H9 (cell line): ENCODE measurements at regions not wholly inside any gene's neighbourhood (a gene's known extent, or its start where the extent isn't known, plus 50 kb on each side); places are given as distances from the start of the nearest gene placed in this dataset.
"Not testable (repeated sequence)": the region's sequence is repeated elsewhere in the genome, so short reads cannot be mapped to it uniquely, and the experiment has no call there.

Source experiments
- DNase-seq: peaks from one replicate; pipeline ENCODE4 v3.0.0-alpha.2; 2017
- H2AFZ ChIP-seq: one replicate; pipeline ENCODE4 v1.6.1; 2013; ENCODE audit warnings: mild to moderate bottlenecking, low read length, control low read depth, moderate library complexity
- H2AK5ac ChIP-seq: 2 replicates; pipeline ENCODE4 v1.6.1; 2013; ENCODE audit warnings: low read length, control low read depth, mixed read lengths; ENCODE audit not compliant: insufficient read length
- H2BK120ac ChIP-seq: one replicate; pipeline ENCODE4 v1.6.1; 2013; ENCODE audit warnings: low read depth, mild to moderate bottlenecking, low read length, control low read depth, inconsistent platforms; ENCODE audit not compliant: poor library complexity, severe bottlenecking
- H2BK12ac ChIP-seq: 2 replicates; pipeline ENCODE4 v1.6.1; 2013; ENCODE audit warnings: low read length, control low read depth, mixed read lengths, low read depth; ENCODE audit not compliant: insufficient read length
- H2BK15ac ChIP-seq: 2 replicates; pipeline ENCODE4 v1.6.1; 2013; ENCODE audit warnings: low read depth, low read length, control low read depth
- H2BK20ac ChIP-seq: one replicate; pipeline ENCODE4 v1.6.1; 2013; ENCODE audit warnings: low read depth, mild to moderate bottlenecking, low read length, control low read depth, inconsistent platforms; ENCODE audit not compliant: poor library complexity, severe bottlenecking
- H2BK5ac ChIP-seq: 2 replicates; pipeline ENCODE4 v1.6.1; 2013; ENCODE audit warnings: low read length, control low read depth, mixed read lengths; ENCODE audit not compliant: insufficient read length
- H3K14ac ChIP-seq: 2 replicates; pipeline ENCODE4 v1.6.1; 2013; ENCODE audit warnings: low read length, control low read depth; ENCODE audit not compliant: insufficient read depth
- H3K18ac ChIP-seq: 2 replicates; pipeline ENCODE4 v1.6.1; 2013; ENCODE audit warnings: low read depth, mild to moderate bottlenecking, mixed read lengths, low read length, control low read depth; ENCODE audit not compliant: insufficient read length
- H3K23ac ChIP-seq: 2 replicates; pipeline ENCODE4 v1.6.1; 2013; ENCODE audit warnings: low read length, control low read depth, mixed read lengths, low read depth; ENCODE audit not compliant: insufficient read length
- H3K23me2 ChIP-seq: 2 replicates; pipeline ENCODE4 v1.6.1; 2013; ENCODE audit warnings: low read depth, mild to moderate bottlenecking, mixed read lengths, low read length, control low read depth; ENCODE audit not compliant: insufficient read length, poor library complexity, severe bottlenecking
- H3K27ac ChIP-seq: 2 replicates; pipeline ENCODE4 v1.5.1; 2013; ENCODE audit warnings: low read length, control low read depth, mixed read lengths, low read depth; ENCODE audit not compliant: insufficient read length
- H3K27me3 ChIP-seq: 2 replicates; pipeline ENCODE4 v1.6.1; 2013; ENCODE audit warnings: low read length, control low read depth, inconsistent platforms; ENCODE audit not compliant: insufficient read depth
- H3K4ac ChIP-seq: 2 replicates; pipeline ENCODE4 v1.6.1; 2013; ENCODE audit warnings: low read depth, mild to moderate bottlenecking, control low read depth, inconsistent platforms, low read length, moderate library complexity
- H3K4me1 ChIP-seq: 2 replicates; pipeline ENCODE4 v1.6.1; 2013; ENCODE audit warnings: low read length, control low read depth, inconsistent platforms; ENCODE audit not compliant: insufficient read depth
- H3K4me2 ChIP-seq: 2 replicates; pipeline ENCODE4 v1.6.1; 2013; ENCODE audit warnings: low read length, control low read depth, mixed read lengths; ENCODE audit not compliant: insufficient read length, insufficient read depth
- H3K56ac ChIP-seq: 2 replicates; pipeline ENCODE4 v1.6.1; 2013; ENCODE audit warnings: low read depth, mild to moderate bottlenecking, mixed read lengths, low read length, control low read depth; ENCODE audit not compliant: insufficient read length
- H3K79me1 ChIP-seq: 2 replicates; pipeline ENCODE4 v1.6.1; 2013; ENCODE audit warnings: low read depth, mild to moderate bottlenecking, moderate library complexity, low read length, control low read depth, inconsistent platforms; ENCODE audit not compliant: insufficient read depth, poor library complexity, severe bottlenecking
- H3K79me2 ChIP-seq: 2 replicates; pipeline ENCODE4 v1.6.1; 2013; ENCODE audit warnings: low read length, control low read depth, inconsistent platforms; ENCODE audit not compliant: insufficient read depth
- H3K9ac ChIP-seq: 2 replicates; pipeline ENCODE4 v1.6.1; 2013; ENCODE audit warnings: low read length, control low read depth, mixed read lengths; ENCODE audit not compliant: insufficient read length; ENCODE audit errors: extremely low read depth
- H3K9me3 ChIP-seq: one replicate; pipeline ENCODE4 v1.6.1; 2013; ENCODE audit warnings: low read depth, low read length, inconsistent platforms; ENCODE audit not compliant: control insufficient read depth
- H3T11ph ChIP-seq: one replicate; pipeline ENCODE4 v1.6.1; 2013; ENCODE audit warnings: mild to moderate bottlenecking, low read length, control low read depth, inconsistent platforms
- H4K20me1 ChIP-seq: one replicate; pipeline ENCODE4 v1.6.1; 2013; ENCODE audit not compliant: control insufficient read depth, insufficient read length, insufficient read depth
- H4K5ac ChIP-seq: 2 replicates; pipeline ENCODE4 v1.6.1; 2013; ENCODE audit warnings: low read depth, mild to moderate bottlenecking, mixed read lengths, low read length, control low read depth; ENCODE audit not compliant: insufficient read length
- H4K8ac ChIP-seq: replicated peaks from 2 replicates; pipeline ENCODE4 v1.6.1; 2013; ENCODE audit warnings: low read length, control low read depth, mixed read lengths, low read depth; ENCODE audit not compliant: insufficient read length
- H4K91ac ChIP-seq: 2 replicates; pipeline ENCODE4 v1.6.1; 2013; ENCODE audit warnings: low read depth, mild to moderate bottlenecking, moderate library complexity, mixed read lengths, low read length, control low read depth; ENCODE audit not compliant: insufficient read length
- H3K27ac Mint-ChIP-seq, 3 experiments: 2 replicates in 2 of 3; 3 replicates in 1 of 3; pipeline ENCODE4 v1.8.0; 2020 to 2021; ENCODE audit warnings: mixed read lengths in 3 of 3, mild to moderate bottlenecking in 1 of 3, moderate library complexity in 1 of 3
- H3K27me3 Mint-ChIP-seq: 2 replicates; pipeline ENCODE4 v1.8.0; 2021; ENCODE audit warnings: low read depth, mild to moderate bottlenecking, moderate library complexity, mixed read lengths
- H3K36me3 Mint-ChIP-seq, 3 experiments: 2 replicates in 2 of 3; 3 replicates in 1 of 3; pipeline ENCODE4 v1.8.0; 2020 to 2021; ENCODE audit warnings: low read depth in 3 of 3, mixed read lengths in 3 of 3; ENCODE audit not compliant: insufficient read depth in 1 of 3
- H3K4me1 Mint-ChIP-seq, 2 experiments: 2 replicates each; pipeline ENCODE4 v1.8.0; 2020; ENCODE audit warnings: mixed read lengths in 2 of 2
- H3K4me3 Mint-ChIP-seq, 2 experiments: 2 replicates in 1 of 2; 3 replicates in 1 of 2; pipeline ENCODE4 v1.8.0; 2020 to 2021; ENCODE audit warnings: mild to moderate bottlenecking in 2 of 2, mixed read lengths in 2 of 2, moderate library complexity in 1 of 2
- H3K9me3 Mint-ChIP-seq, 2 experiments: 2 replicates in 1 of 2; 3 replicates in 1 of 2; pipeline ENCODE4 v1.8.0; 2020; ENCODE audit warnings: mild to moderate bottlenecking in 2 of 2, mixed read lengths in 2 of 2, moderate library complexity in 1 of 2
- WGBS: extraction: QIAGEN DNeasy Blood & Tissue Kit; methylation state at CpG from one replicate; pipeline ENCODE4 v1.1.7; 2013; ENCODE audit warnings: missing lambda C conversion rate, low lambda C conversion rate, mixed read lengths; ENCODE audit not compliant: insufficient read length; ENCODE audit errors: extremely low coverage; 5-methylcytosine and 5-hydroxymethylcytosine counted together
- TF ChIP-seq, protein P1 (sequence below): fragments of 200-600 bp; sonication (generic); conservative IDR thresholded peaks from 3 replicates; pipeline ENCODE4 v1.8.0; 2021; ENCODE audit warnings: antibody characterized with exemption, mild to moderate bottlenecking

DNA sequence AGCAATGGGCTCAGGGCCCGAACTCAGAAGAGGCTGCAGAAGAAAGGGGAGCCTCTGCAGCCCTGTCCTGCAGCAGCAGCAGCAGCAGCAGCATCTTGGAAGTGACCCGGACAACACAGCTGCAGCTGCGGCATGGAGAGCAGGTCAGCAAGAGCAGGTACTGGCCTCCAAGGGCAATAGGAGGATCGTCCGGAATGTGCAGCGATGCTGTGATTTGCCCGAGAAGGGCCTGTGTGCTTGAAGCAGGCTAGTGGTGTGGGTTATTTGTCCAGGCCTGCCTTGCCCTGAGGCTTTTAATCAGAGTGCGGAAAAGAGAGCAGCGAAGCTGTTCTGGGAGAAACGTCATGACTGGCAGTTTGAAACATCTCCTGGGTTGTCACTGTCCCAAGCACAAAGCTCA lies 126.0 kb downstream of the F11 start:
- Histone ChIP-seq H4K91ac (no peak overlapping the region), H4K8ac (no peak overlapping the region), H2BK120ac (no peak overlapping the region), H3K9ac (no peak overlapping the region), H2BK15ac (no peak overlapping the region), H4K20me1 (no peaks in the 10 kb centered on the region), H3K4me1 (no peaks in the 10 kb centered on the region), H2BK5ac (no peak overlapping the region), H2BK12ac (no peak overlapping the region), H3T11ph (no peak overlapping the region), H3K79me1 (no peaks in the 10 kb centered on the region), H3K14ac (no peak overlapping the region), H2BK20ac (no peak overlapping the region), H3K27ac (no peak overlapping the region), H3K23me2 (peaks cover 2% of the 10 kb centered on the region), H3K4me2 (no peak overlapping the region), H3K79me2 (no peaks in the 10 kb centered on the region), H3K18ac (no peak overlapping the region), H3K23ac (no peak overlapping the region), H2AFZ (no peak overlapping the region), H4K5ac (no peak overlapping the region), H3K9me3 (no peaks in the 10 kb centered on the region), H3K27me3 (no peaks in the 10 kb centered on the region), H3K56ac (no peak overlapping the region), H3K4ac (no peak overlapping the region), H2AK5ac (no peak overlapping the region)
- no CpG with 5 or more reads among the region's 10 CpGs for WGBS
- Mint-ChIP-seq H3K4me1 (peaks cover 3 to 7% of the 10 kb centered on the region in 2 experiments), H3K36me3 (no peaks in the 10 kb centered on the region), H3K27ac (no peak overlapping the region; a peak in 1 of 7 replicates), H3K4me3 (no peak overlapping the region), H3K9me3 (peaks cover 0 to 2% of the 10 kb centered on the region in 2 experiments; a peak in 1 of 5 replicates), H3K27me3 (no peaks in the 10 kb centered on the region)
- DNase-seq: no peak
- TF ChIP-seq, protein P1, sequence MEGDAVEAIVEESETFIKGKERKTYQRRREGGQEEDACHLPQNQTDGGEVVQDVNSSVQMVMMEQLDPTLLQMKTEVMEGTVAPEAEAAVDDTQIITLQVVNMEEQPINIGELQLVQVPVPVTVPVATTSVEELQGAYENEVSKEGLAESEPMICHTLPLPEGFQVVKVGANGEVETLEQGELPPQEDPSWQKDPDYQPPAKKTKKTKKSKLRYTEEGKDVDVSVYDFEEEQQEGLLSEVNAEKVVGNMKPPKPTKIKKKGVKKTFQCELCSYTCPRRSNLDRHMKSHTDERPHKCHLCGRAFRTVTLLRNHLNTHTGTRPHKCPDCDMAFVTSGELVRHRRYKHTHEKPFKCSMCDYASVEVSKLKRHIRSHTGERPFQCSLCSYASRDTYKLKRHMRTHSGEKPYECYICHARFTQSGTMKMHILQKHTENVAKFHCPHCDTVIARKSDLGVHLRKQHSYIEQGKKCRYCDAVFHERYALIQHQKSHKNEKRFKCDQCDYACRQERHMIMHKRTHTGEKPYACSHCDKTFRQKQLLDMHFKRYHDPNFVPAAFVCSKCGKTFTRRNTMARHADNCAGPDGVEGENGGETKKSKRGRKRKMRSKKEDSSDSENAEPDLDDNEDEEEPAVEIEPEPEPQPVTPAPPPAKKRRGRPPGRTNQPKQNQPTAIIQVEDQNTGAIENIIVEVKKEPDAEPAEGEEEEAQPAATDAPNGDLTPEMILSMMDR: no peak

DNA sequence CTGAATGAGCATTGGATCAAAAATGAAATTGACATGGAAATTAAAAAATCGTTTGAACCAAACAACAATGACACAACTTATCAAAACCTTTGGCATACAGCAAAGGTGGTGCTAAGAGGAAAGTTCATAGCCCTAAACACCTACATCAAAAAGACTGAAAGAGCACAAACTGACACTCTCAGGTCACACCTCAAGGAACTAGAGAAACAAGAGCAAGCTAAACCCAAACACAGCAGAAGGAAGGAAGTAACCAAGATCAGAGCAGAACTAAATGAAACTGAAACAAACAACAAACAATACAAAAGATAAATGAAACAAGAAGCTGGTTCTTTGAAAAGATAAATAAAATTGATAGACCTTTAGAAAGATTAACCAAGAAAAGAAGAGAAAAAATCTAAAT lies 118.3 kb downstream of the F11 start:
- H3K14ac ChIP-seq, H3K27me3 Mint-ChIP-seq, H2AK5ac ChIP-seq, H3T11ph ChIP-seq, H4K5ac ChIP-seq, H3K27ac ChIP-seq, H4K8ac ChIP-seq, H3K4me2 ChIP-seq, H2BK12ac ChIP-seq, H3K9ac ChIP-seq, DNase-seq, H3K79me1 ChIP-seq, H2BK5ac ChIP-seq, H2AFZ ChIP-seq, H4K20me1 ChIP-seq, H3K56ac ChIP-seq, H3K4me3 Mint-ChIP-seq, H3K23me2 ChIP-seq, H3K79me2 ChIP-seq, H3K27me3 ChIP-seq, H4K91ac ChIP-seq, H3K23ac ChIP-seq, H3K9me3 Mint-ChIP-seq, H3K9me3 ChIP-seq, H3K4ac ChIP-seq, H2BK120ac ChIP-seq, H3K36me3 Mint-ChIP-seq, H2BK20ac ChIP-seq, H3K4me1 ChIP-seq, H3K18ac ChIP-seq, H3K27ac Mint-ChIP-seq, H2BK15ac ChIP-seq: not testable (repeated sequence)
- H3K4me1 Mint-ChIP-seq: peaks cover 8 to 16% of the 10 kb centered on the region in 2 experiments; a peak in 3 of 4 replicates
- no CpG with 5 or more reads among the region's 1 CpG for WGBS
